Urinary bladder (tissue), 3 donors: ENCODE measurements at regions not wholly inside any gene's neighbourhood (a gene's known extent, or its start where the extent isn't known, plus 50 kb on each side); places are given as distances from the start of the nearest gene placed in this dataset.

Experiments used
- DNase-seq: peaks from one replicate; pipeline ENCODE4 v3.0.0-alpha.2; 2015; ENCODE audit errors: extremely low spot score
- H3K27ac ChIP-seq: one replicate; pipeline ENCODE4 v1.5.1; 2013; ENCODE audit warnings: low read depth, mild to moderate bottlenecking, moderate library complexity
- H3K36me3 ChIP-seq: one replicate; pipeline ENCODE4 v1.6.1; 2013; ENCODE audit warnings: mild to moderate bottlenecking, moderate library complexity; ENCODE audit not compliant: insufficient read depth
- H3K4me1 ChIP-seq: one replicate; pipeline ENCODE4 v1.6.1; 2013; ENCODE audit warnings: mild to moderate bottlenecking, moderate library complexity; ENCODE audit not compliant: insufficient read depth
- H3K4me3 ChIP-seq: one replicate; pipeline ENCODE4 v1.5.1; 2013; ENCODE audit warnings: low read depth, low read length
- WGBS: extraction: QIAGEN DNeasy Blood & Tissue Kit; methylation state at CpG from one replicate; pipeline ENCODE4 v1.1.7; 2013; 5-methylcytosine and 5-hydroxymethylcytosine counted together
- donor health status: healthy with polysubstance abuse.
- donor health status: healthy.

- 73% methylated on average over 3 of the region's 3 CpGs for WGBS
- H3K4me3 ChIP-seq = no peak overlapping the region
Observed at GRCh38 chr14:97331058-97331457, 533.9 kb downstream of the VRK1 start.

GRCh38 chr14:97331526-97331925 is 534.3 kb downstream of the VRK1 start:
- 52% methylated on average over 3 of the region's 3 CpGs for WGBS
- DNase-seq = no peak
- Histone ChIP-seq H3K4me1 (no peaks in the 10 kb centered on the region), H3K4me3 (no peak overlapping the region), H3K27ac (no peak overlapping the region), H3K36me3 (no peaks in the 10 kb centered on the region)

More at GRCh38 chr14:97331058-97331457, 533.9 kb downstream of the VRK1 start:
- Histone ChIP-seq H3K4me1 (no peaks in the 10 kb centered on the region), H3K36me3 (no peaks in the 10 kb centered on the region), H3K27ac (no peak overlapping the region)
- DNase-seq = no peak

- Histone ChIP-seq H3K27ac (no peak overlapping the region), H3K4me1 (no peaks in the 10 kb centered on the region), H3K4me3 (no peak overlapping the region), H3K36me3 (no peaks in the 10 kb centered on the region)
- no peak for DNase-seq
- WGBS = 89% methylated on average over 1 of the region's 1 CpG
Observed at GRCh38 chr14:97336179-97336578, 539.0 kb downstream of the VRK1 start.

- H3K4me1 ChIP-seq = no peaks in the 10 kb centered on the region
- H3K27ac ChIP-seq = no peak overlapping the region
- DNase-seq = no peak
- no peaks in the 10 kb centered on the region for H3K36me3 ChIP-seq
- no peak overlapping the region for H3K4me3 ChIP-seq
- 74% methylated on average over 5 of the region's 5 CpGs for WGBS
Observed at GRCh38 chr14:97336816-97337215, 539.6 kb downstream of the VRK1 start.

GRCh38 chr14:97337267-97337666 is 540.1 kb downstream of the VRK1 start:
- no peaks in the 10 kb centered on the region for H3K36me3 ChIP-seq
- H3K4me3 ChIP-seq = no peak overlapping the region
- no peak for DNase-seq
- H3K4me1 ChIP-seq = no peaks in the 10 kb centered on the region
- H3K27ac ChIP-seq = no peak overlapping the region
- WGBS = 83% methylated on average over 3 of the region's 3 CpGs

- Histone ChIP-seq H3K4me1 (no peaks in the 10 kb centered on the region), H3K4me3 (no peak overlapping the region), H3K36me3 (no peaks in the 10 kb centered on the region), H3K27ac (no peak overlapping the region)
- WGBS = 68% methylated on average over 2 of the region's 2 CpGs
- no peak for DNase-seq
Observed at GRCh38 chr14:97337670-97338069, 540.5 kb downstream of the VRK1 start.

- WGBS = 90% methylated on average over 4 of the region's 4 CpGs
- DNase-seq = no peak
- H3K4me3 ChIP-seq = no peak overlapping the region
- H3K27ac ChIP-seq = no peak overlapping the region
- H3K36me3 ChIP-seq = no peaks in the 10 kb centered on the region
- H3K4me1 ChIP-seq = no peaks in the 10 kb centered on the region
Observed at GRCh38 chr14:97344666-97345065, 547.5 kb downstream of the VRK1 start.

- Histone ChIP-seq H3K4me3 (no peak overlapping the region), H3K4me1 (no peaks in the 10 kb centered on the region), H3K27ac (no peak overlapping the region), H3K36me3 (no peaks in the 10 kb centered on the region)
- 89% methylated on average over 3 of the region's 3 CpGs for WGBS
- no peak for DNase-seq
Observed at GRCh38 chr14:97346675-97347074, 549.5 kb downstream of the VRK1 start.

GRCh38 chr14:97349463-97349862 is 552.3 kb downstream of the VRK1 start:
- no peaks in the 10 kb centered on the region for H3K4me1 ChIP-seq
- H3K36me3 ChIP-seq = no peaks in the 10 kb centered on the region
- no peak overlapping the region for H3K27ac ChIP-seq
- WGBS = 28% methylated on average over 3 of the region's 3 CpGs
- H3K4me3 ChIP-seq = no peak overlapping the region
- no peak for DNase-seq

GRCh38 chr14:97349946-97350345 is 552.8 kb downstream of the VRK1 start:
- H3K27ac ChIP-seq = no peak overlapping the region
- DNase-seq = no peak
- WGBS = 82% methylated on average over 3 of the region's 3 CpGs
- H3K4me1 ChIP-seq = no peaks in the 10 kb centered on the region
- H3K4me3 ChIP-seq = no peak overlapping the region
- H3K36me3 ChIP-seq = no peaks in the 10 kb centered on the region

- no peak overlapping the region for H3K27ac ChIP-seq
- H3K4me3 ChIP-seq = no peak overlapping the region
- H3K36me3 ChIP-seq = no peaks in the 10 kb centered on the region
- no peak for DNase-seq
- 87% methylated on average over 2 of the region's 2 CpGs for WGBS
- no peaks in the 10 kb centered on the region for H3K4me1 ChIP-seq
Observed at GRCh38 chr14:97350415-97350814, 553.2 kb downstream of the VRK1 start.

- Histone ChIP-seq H3K4me3 (no peak overlapping the region), H3K27ac (no peak overlapping the region), H3K36me3 (no peaks in the 10 kb centered on the region), H3K4me1 (no peaks in the 10 kb centered on the region)
- 54% methylated on average over 7 of the region's 7 CpGs for WGBS
- no peak for DNase-seq
Observed at GRCh38 chr14:97350894-97351731, 553.9 kb downstream of the VRK1 start.

- H3K36me3 ChIP-seq = no peaks in the 10 kb centered on the region
- DNase-seq = no peak
- H3K27ac ChIP-seq = no peak overlapping the region
- H3K4me1 ChIP-seq = no peaks in the 10 kb centered on the region
- no peak overlapping the region for H3K4me3 ChIP-seq
- 81% methylated on average over 5 of the region's 5 CpGs for WGBS
Observed at GRCh38 chr14:97353102-97353501, 555.9 kb downstream of the VRK1 start.

GRCh38 chr14:97354119-97354722 is 557.0 kb downstream of the VRK1 start:
- no peak overlapping the region for H3K27ac ChIP-seq
- no peaks in the 10 kb centered on the region for H3K4me1 ChIP-seq
- 45% methylated on average over 3 of the region's 3 CpGs for WGBS
- H3K4me3 ChIP-seq = no peak overlapping the region
- no peaks in the 10 kb centered on the region for H3K36me3 ChIP-seq
- DNase-seq = no peak
